ENCODE measurements at regions not wholly inside any gene's neighbourhood (a gene's known extent, or its start where the extent isn't known, plus 50 kb on each side); places are given as distances from the start of the nearest gene placed in this dataset.

DNA sequence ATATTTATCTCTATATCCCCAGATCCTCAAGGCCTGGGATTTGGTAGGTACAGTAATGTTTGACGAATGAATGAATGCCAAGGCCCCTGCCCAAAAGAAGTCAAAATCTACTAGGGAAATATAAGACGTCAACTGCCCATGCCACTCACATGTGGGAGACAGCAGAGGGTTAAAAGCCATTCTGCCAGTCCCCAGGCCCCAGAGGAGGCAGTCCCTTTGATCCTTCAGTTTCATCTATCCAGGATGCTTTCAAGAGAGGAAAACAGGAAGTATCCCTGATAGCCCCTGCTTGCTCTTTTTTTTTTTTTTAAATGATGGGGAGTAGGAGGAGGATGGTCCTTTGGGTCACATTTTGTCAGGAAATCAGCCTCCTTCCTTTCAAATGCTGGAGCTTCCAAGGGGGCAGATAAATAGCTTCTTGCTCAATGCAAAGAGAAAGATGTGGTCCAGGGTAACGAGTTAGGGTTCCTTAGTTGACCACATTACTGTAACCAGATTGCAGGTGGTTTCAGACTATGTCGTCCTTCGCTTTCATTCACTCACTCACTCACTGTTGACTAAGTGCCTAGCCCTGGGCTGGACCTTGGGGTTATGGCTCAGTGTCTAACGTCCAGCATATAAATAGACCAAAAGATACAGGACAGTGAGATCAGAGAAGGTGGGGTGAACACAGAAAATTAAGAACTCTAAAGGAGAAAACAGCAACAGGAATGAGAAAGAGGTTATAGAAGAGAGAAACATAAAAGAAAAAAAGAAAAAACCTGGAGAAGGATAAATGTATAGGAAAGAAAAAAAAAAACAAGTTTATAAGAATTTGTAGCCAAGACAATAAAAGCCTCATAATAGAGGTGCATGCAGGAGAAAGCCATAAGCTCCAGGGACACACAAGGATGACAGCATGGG lies 64.6 kb upstream of the PIM1 start:
- TF ChIP-seq, protein P1, sequence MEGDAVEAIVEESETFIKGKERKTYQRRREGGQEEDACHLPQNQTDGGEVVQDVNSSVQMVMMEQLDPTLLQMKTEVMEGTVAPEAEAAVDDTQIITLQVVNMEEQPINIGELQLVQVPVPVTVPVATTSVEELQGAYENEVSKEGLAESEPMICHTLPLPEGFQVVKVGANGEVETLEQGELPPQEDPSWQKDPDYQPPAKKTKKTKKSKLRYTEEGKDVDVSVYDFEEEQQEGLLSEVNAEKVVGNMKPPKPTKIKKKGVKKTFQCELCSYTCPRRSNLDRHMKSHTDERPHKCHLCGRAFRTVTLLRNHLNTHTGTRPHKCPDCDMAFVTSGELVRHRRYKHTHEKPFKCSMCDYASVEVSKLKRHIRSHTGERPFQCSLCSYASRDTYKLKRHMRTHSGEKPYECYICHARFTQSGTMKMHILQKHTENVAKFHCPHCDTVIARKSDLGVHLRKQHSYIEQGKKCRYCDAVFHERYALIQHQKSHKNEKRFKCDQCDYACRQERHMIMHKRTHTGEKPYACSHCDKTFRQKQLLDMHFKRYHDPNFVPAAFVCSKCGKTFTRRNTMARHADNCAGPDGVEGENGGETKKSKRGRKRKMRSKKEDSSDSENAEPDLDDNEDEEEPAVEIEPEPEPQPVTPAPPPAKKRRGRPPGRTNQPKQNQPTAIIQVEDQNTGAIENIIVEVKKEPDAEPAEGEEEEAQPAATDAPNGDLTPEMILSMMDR (IDR thresholded peaks at IDR 0.05) = no peak
- TF ChIP-seq EP300 (IDR thresholded peaks at IDR 0.05) (no peak), POLR2AphosphoS5 (IDR thresholded peaks at IDR 0.05) (no peak)

Data from stomach (tissue), 4 donors.